ENCODE measurements at regions not wholly inside any gene's neighbourhood (a gene's known extent, or its start where the extent isn't known, plus 50 kb on each side); places are given as distances from the start of the nearest gene placed in this dataset.

- no peak overlapping the region for H3K27ac ChIP-seq (ENCODE audit: low read depth in 1 of 2, low read length in 2 of 2)
- no peak overlapping the region for H3K9ac ChIP-seq (ENCODE audit: low read depth in 1 of 2, low read length in 2 of 2)
- no peaks in the 10 kb centered on the region for H3K9me3 ChIP-seq (ENCODE audit: control insufficient read depth in 4 of 4, low read length in 3 of 4)
- no peaks in the 10 kb centered on the region for H3K36me3 ChIP-seq (ENCODE audit: control insufficient read depth in 4 of 4, insufficient read depth in 3 of 4, low read depth in 1 of 4, low read length in 3 of 4)
- no peak for DNase-seq (ENCODE audit: low spot score)
- TF ChIP-seq CTCF (IDR thresholded peaks at IDR 0.05; ENCODE audit: low read depth, low read length, missing input control), result no peak
- no peak for TF ChIP-seq HNF4A (conservative IDR thresholded peaks at IDR 0.05)
- TF ChIP-seq NR2F2 (IDR thresholded peaks at IDR 0.05), result no peak
- no peak for TF ChIP-seq TAF1 (conservative IDR thresholded peaks at IDR 0.05)
- no peak for TF ChIP-seq ZBTB33 (IDR thresholded peaks at IDR 0.05)
- no peak for TF ChIP-seq EGR1 (IDR thresholded peaks at IDR 0.05; ENCODE audit: low read depth in 2 of 2)
- TF ChIP-seq REST (IDR thresholded peaks at IDR 0.05), result no peak
- no peak for TF ChIP-seq JUND (IDR thresholded peaks at IDR 0.05)
- no peak for TF ChIP-seq ATF3 (IDR thresholded peaks at IDR 0.05)
- TF ChIP-seq GABPA (IDR thresholded peaks at IDR 0.05 in 1 of 2, conservative IDR thresholded peaks at IDR 0.05 in 1 of 2), result no peak
- no peak for TF ChIP-seq RAD21 (IDR thresholded peaks at IDR 0.05)
- no peak for TF ChIP-seq FOXA2 (IDR thresholded peaks at IDR 0.05)
- no peak for TF ChIP-seq SP1 (IDR thresholded peaks at IDR 0.05)
- no peak for TF ChIP-seq YY1 (IDR thresholded peaks at IDR 0.05)
- TF ChIP-seq MAX (IDR thresholded peaks at IDR 0.05), result no peak
- no peak for TF ChIP-seq RXRA (IDR thresholded peaks at IDR 0.05)
- no peak for TF ChIP-seq HNF4G (IDR thresholded peaks at IDR 0.05)
- no peak for TF ChIP-seq FOXA1 (IDR thresholded peaks at IDR 0.05)
- WGBS, result 77% methylated on average over 8 of the region's 8 CpGs
- H3K4me1 ChIP-seq (ENCODE audit: control insufficient read depth in 4 of 4, insufficient read depth in 4 of 4, low read length in 3 of 4), result no peaks in the 10 kb centered on the region
- no peaks in the 10 kb centered on the region for H3K27me3 ChIP-seq (ENCODE audit: control insufficient read depth in 4 of 4, insufficient read depth in 4 of 4, low read length in 3 of 4)
- H3K4me3 ChIP-seq (ENCODE audit: low read depth in 1 of 3, low read length in 3 of 3), result no peak overlapping the region
Observed at GRCh38 chr2:176415174-176415895, 146.1 kb downstream of the MTX2 start.
